HG03196 (cell line): ENCODE measurements at regions not wholly inside any gene's neighbourhood (a gene's known extent, or its start where the extent isn't known, plus 50 kb on each side); places are given as distances from the start of the nearest gene placed in this dataset.
"Not testable (repeated sequence)": the region's sequence is repeated elsewhere in the genome, so short reads cannot be mapped to it uniquely, and the experiment has no call there.

Experiments used
- ATAC-seq: cut with Tn5 transposase; IDR thresholded peaks from one replicate; pipeline ENCODE4 v1.9.1; 2021; ENCODE audit not compliant: unreplicated experiment

DNA sequence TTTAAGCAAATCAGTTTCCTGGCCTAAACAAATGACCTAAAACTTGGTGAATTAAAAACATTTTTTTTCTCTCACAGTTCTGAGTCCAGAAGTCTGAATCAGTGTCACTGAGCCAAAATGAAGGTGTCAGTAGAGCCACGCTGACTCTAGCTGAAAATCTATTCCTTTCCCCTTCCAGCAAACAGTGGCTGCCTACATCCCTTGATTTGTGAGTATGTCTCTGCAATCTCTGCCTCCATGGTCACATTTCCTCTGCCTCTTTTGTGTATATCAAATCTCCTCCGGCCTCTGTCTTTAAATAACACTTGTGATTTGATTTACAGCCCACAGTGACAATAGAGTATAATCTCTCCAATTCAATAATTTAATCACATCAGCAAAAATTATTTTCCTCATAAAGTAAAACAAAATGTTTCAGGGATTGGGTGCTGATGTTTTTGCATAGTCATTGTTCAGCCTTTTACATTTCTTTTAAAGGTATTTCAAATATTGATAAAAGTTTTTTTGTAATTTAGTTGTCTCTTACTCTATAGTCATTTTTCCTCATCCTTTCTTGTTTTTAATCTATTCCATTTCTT, 1715.4 kb downstream of the BRINP3 start:
- no peak for ATAC-seq

DNA sequence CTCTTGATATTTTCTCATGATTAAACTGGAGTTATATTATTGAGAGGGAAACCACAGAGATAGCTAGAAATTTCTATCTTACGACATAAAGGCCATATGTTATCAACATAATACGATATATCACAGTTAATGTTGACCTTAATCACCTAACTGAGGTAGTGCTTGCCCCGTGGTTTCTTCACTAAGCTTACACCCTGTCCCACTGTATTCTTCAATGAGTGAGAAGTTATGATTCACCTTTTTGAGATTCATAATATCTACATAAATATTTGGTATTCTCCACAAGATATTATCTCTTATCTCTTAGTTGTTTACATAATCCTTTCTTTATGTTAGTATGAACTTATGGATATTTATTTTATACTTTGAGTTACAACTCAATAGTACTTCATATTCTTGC, 1714.1 kb downstream of the BRINP3 start:
- no peak for ATAC-seq

DNA sequence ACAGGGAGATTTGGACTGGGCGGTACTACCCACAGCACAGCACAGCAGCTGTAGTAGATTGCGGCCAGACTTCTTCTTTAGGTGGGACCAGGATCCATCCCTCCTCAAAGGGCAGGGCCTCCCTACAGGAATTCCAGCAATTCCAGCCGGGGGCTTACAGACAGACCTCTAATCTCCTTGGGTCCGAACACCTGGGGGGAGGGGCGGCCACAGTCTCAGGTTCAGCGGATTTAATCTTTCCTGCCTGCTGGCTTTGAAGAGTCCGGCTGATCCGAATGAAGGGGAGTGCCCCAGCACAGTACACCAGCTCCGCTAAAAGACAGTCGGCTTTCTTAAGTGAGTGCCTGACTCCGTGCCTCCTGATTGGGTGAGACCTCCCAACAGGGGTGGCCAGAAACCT, 1708.5 kb downstream of the BRINP3 start:
- no peak for ATAC-seq

DNA sequence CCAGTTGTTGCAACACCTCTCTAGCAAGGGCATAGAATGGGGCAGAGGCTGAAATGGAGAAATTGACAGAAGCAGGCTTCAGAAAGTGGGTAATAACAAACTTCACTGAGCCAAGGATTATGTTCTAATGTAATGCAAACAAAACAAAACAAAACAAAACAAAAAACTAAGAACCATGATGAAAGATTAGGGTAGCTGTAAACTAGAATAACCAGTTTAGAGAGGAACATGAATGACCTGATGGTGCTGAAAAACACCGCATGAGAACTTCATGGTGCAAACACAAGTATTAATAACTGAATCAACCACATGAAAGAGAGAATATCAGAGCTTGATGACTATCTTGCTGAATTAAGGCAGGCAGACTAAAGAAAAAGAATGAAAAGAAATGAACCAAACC, 1707.7 kb downstream of the BRINP3 start:
- ATAC-seq: no peak

DNA sequence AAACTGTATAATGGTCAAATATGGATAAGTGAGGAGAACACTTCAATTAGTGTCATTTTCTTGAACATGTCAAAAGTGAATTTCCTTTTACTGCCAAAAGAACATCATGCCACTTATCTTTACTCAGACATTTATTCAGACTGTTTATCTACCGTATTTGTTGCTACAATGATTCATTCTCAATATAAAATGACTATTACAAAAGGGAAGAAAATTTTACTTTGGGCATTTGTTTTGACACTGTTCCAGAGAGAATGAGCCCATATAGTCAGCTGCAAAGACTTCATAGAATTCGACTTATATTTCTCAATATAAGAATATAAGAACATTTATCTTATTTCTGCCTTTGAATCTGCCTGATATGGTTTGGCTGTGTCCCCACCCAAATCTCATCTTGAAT, 1699.1 kb downstream of the BRINP3 start:
- ATAC-seq: no peak

DNA sequence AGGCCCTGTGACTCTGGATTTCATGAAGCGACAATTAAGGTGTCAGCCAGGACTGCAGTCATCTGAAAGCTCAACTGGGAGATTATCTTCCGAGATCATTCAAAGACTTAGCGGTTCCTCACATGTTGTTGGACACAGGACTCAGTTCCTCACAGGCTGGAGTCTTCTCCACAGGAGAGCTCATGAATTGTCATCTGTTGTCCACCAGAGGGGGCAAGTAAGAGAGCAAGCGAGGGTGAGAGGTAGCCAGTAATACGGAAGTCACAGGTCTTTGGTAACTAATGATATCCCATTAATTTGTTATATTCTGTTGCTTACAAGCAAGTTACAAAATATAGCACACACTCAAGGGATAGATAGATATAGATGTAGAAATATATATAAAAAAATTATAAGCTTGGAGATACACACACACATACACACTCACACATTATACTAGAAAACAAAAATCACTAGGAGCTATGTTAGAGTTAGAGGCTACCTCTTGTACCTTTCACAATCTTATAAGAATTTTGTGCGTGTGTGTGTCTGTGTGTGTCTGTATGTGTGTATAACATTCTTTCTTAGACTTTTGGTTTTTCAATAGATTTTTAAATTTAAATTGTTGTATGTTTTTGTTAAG, 1695.3 kb downstream of the BRINP3 start:
- peak; percentile 96 for ATAC-seq

DNA sequence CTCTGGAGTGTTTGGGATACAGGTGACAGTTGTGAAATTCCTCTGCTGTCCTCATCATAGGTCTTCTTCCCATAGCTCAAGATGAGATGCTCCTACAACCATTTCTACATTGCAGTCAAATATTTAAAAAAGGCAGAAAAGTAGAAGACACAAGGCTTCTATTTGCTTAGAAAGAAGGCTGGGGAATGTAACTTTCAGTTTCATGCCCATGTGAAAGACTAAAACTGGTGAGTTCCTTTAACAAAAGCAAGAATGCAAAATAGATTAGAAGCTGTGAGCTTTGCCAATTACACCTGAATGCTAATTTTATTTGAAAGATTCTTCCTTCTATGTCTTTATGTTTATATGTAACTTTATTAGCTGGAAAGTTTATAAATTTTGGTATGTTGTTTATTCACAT, 1682.7 kb downstream of the BRINP3 start:
- ATAC-seq: no peak

DNA sequence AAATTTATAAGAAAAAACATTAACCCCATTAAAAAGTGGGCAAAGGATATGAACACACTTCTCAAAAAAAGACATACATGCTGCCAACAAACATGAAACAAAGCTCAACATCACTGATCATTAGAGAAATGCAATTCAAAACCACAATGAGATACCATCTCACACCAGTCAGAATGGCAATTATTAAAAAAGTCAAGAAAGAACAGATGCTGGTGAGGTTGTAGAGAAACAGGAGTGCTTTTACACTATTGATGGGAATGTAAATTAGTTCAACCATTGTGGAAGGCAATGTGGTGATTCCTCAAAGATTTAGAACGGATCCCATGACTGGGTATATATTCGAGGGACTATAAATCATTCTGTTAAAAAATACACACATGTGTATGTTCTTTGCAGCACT, 1665.5 kb downstream of the BRINP3 start:
- ATAC-seq: not testable (repeated sequence)

DNA sequence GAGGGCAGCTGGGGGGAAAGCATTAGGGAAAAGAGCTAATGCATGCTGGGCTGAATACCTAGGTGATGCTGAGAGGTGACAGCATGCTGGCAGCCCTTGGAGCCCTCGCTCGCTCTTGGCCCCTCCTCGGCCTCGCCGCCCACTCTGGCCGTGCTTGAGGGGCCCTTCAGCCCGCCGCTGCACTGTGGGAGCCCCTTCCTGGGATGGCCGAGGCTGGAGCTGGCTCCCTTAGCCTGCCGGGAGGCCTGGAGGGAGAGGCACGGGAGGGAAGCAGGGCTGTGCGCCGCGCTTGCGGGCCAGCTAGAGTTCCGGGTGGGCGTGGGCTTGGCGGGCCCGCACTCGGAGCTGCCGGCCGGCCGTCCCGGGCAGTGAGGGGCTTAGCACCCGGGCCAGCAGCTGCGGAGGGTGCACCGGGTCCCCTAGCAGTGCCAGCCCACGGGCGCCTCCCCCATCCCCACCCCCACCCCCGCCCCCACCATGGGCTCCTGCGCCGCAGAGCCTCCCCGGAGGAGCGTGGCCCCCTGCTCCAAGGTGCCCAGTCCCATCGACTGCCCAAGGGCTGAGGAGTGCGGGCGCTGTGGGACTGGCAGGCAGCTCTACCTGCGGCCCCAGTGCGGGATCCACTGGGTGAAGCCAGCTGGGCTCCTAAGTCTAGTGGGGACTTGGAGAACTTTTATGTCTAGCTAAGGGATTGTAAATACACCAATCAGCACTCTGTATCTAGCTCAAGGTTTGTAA, 1664.7 kb downstream of the BRINP3 start:
- not testable (repeated sequence) for ATAC-seq

DNA sequence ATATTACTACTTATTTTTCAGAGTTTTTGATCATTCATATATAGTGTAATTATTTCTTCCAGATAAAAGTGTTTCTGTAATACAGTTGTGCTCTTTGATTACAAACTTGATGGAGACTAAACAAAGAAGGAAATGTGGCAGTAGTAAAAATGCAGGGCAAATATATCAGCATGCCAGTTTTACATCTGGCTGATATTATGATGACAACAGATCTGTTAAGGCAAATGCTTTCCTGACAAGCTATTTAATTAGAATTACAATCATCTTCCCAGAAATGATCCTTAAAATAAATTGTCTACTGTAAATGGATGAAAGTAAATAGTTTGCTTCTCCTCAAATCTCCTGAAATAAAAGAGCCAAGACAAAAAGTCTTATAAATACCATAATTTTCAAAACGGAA, 1659.8 kb downstream of the BRINP3 start:
- ATAC-seq: no peak

DNA sequence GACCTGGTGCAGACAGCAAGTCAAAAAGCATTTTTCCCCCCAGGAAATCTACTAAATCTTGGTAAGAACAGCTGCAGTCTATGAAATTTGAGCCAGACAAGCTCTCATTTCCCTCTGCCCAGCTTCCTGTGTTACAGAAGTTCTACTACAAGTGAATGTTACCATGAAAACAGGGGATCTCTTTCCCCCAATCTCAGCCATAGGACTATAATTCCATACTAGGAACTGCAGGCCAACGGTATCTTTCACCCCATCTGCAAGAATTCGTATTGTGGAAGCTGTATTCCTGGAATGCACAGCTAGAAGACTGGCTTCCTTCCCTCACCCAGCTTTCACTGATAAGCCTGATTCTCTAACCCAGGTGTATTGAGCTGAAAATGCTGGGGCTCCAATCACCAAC, 1655.4 kb downstream of the BRINP3 start:
- ATAC-seq: no peak

DNA sequence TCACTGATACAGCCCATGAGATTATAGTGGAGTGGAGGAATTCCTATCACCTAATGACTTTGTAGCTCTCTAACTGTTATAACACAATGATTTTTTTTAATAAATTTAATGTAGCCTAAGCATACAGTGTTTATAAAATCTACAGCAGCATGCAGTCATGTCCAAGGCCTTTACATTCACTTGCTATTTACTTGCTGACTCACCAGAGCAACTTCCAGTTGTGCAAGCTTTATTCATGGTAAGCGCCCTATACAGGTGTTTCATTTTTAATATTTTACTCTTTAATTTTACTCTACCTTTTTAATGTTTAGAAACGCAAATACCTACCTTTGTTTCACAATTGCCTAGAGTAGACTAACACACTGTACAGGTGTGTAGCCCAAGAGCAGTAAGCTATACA, 1652.2 kb downstream of the BRINP3 start:
- no peak for ATAC-seq

DNA sequence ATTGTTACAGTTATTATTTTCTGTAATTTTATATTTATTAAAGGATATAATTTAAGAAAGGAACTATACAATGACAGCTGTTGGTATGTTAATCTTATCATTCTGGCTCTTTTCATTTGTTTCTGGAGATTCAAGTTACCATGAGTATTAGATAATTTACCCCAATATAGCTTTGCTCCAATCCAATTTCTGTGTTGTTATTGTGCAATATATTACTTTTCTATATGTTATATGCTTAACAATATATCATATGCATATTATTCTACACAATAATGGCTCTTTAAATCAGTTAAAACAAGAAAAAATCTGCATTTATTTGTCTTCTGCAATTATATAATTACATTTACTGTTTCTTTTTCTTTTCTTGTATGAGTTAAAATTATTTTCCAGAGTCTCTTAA, 1650.9 kb downstream of the BRINP3 start:
- no peak for ATAC-seq

DNA sequence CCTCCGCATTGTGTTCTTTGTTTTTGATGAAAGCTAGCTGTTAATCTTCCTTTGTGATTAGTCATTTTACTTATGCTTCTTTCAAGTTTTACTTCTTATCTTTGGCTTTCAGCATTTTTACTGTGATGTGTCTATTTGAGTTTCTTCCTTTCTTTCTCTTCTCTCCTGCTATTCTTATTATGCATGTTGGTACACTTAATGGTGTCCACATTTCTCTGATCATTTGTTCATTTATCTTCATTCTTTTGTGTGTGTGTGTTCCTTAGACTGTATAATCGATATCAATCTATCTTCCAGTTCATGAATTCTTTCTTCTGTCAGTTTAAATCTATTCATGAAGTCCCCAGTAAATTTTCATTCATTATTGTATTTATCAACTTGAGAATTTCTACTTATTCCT, 1650.3 kb downstream of the BRINP3 start:
- ATAC-seq: no peak

DNA sequence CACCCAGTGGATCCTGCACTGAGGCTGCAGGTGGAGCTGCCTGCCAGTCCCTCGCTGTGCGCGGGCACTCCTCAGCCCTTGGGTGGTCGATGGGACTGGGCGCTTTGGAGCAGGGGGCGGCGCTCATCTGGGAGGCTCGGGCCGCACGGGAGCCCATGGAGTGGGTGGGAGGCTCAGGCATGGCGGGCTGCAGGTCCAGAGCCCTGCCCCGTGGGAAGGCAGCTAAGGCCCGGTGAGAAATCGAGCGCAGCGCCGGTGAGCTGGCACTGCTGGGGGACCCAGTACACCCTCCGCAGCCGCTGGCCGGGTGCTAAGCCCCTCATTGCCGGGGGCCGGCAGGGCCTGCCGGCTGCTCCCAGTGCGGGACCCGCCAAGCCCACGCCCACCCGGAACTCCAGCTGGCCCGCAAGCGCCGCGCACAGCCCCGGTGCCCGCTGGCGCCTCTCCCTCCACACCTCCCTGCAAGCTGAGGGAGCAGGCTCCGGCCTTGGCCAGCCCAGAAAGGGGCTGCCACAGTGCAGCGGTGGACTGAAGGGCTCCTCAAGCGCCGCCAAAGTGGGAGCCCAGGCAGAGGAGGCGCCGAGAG, 1636.5 kb downstream of the BRINP3 start:
- not testable (repeated sequence) for ATAC-seq

DNA sequence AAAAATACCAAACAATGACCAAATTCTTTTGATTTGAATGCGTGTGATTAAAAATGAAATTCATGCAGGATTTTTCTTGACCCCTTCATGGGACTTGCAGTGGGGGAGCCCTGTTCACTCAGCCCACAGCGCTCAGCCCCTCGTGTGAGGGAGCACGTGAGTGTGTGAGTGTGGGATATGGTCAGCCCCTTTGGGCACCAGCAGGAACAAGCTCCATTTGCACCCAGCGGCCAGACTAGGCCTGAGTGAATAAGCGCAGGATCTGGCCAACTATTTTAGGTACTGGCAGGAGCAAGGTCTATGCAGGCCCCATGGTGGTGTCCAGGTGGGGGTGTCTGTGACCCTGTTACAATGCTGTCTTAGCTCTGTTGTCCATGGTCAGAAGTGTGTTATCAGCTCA, 1631.2 kb downstream of the BRINP3 start:
- no peak for ATAC-seq

DNA sequence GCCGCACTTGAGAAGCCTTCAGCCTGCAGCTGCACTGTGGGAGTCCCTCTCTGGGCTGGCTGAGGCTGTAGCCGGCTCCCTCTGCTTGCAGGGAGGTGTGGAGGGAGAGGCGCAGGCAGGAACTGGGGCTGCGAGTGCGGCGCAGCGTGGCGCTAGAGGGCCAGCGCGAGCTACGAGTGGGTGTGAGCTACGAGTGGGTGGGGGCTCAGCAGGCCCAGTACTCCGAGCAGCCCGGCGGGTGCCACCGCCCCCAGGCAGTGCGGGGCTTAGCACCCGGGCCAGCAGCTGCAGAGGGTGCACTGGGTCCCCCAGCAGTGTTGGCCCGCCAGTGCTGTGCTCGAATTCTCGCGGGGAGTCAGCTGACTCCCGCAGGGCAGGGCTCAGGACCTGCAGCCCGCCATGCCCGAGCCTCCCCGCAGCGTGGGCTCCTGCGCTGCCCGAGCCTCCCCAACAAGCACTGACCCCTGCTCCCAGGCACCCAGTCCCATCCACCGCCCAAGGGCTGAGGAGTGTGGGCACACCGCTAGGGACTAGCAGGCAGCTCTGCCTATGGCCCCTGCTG, 1620.1 kb downstream of the BRINP3 start:
- no peak for ATAC-seq

DNA sequence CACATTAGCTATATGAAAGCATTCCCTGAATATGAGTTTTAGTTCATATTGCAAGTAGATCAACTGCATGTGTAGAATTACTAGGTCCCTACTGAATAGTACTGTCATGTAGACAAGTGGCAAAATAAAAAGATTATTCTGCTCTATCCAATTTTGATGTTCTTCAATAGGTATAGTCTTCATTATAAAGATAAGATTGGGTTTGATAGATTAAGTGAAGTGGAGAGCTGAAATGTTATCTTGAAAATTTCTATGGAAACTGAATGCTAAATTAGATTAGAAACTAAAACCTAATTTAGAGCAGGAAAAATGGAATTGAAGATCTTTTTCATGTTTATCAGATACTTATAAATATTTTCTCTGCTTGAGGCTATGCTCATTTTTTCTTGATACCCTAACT, 1610.0 kb downstream of the BRINP3 start:
- ATAC-seq: no peak

DNA sequence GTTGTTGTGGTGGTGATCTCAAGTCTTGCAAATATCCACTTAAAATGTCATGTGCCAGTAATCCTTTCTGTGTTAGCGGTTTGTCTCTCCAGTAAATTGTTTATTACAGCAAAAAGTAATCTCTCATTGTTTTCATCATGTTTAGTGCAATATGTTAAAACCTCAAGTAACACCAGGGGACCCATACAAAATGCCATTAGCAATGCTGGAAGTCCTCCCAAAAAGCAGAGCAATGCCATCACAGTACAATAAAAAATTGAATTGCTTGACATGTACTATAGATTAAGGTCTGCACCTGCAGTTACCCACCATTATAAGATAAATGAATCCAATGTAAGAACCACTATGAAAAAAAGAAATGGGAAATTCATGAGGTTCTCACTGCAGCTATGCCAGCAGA, 1606.5 kb downstream of the BRINP3 start:
- no peak for ATAC-seq

DNA sequence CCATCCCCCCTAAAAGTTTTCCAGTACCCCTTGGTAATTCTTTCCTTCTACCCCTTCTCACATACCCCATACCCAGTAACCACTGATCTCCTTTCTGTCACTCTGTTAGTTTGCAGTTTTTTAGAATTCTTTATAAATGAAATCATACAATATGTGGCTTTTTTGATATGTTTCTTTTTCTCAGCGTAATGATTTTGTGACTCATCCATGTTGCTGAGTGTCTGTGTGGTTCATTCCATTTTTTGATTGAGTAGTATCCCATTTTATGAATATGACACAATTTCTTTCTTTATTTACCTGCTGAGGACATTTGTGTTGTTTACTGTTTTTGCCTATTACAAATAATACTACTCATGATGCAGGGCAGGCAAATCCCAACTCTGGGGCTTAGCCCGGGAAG, 1605.3 kb downstream of the BRINP3 start:
- no peak for ATAC-seq

DNA sequence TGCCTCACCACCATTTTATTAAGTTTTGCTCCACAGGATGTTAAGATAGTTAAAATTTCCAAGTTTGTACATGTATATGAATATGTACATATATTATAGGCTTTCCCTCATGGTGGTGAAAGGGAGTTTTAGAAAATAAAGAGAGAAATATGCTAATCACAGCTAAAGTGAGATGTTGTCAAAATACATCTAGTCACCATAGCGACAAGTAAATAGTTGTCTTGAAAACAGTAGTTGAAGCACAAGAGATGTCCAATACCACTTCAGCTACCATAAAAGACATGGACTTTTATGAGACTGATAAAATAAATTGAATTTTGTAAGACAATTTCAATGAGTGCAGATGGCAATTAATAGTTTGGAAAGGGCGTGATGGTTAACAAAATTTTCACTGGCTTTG, 1600.0 kb downstream of the BRINP3 start:
- no peak for ATAC-seq

DNA sequence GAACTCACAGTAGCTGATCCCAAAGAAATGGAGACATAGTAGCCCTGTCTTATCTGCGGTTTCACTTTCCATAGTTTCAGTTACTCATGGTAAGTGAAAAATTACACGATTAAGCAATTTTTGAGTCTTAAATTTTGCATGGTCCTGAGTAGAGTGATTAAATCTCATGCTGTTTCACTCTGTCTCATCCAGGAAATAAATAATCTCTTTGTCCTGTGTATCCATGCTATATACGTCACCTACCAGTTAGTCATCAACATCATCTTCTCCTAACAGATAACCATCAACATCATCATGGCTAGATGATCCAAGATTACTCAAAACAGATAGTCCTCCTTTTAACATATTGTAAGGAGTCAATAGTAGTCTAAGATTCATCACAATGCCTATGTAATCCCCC, 1589.3 kb downstream of the BRINP3 start:
- ATAC-seq: no peak
